ENCODE measurements at regions not wholly inside any gene's neighbourhood (a gene's known extent, or its start where the extent isn't known, plus 50 kb on each side); places are given as distances from the start of the nearest gene placed in this dataset.

DNA sequence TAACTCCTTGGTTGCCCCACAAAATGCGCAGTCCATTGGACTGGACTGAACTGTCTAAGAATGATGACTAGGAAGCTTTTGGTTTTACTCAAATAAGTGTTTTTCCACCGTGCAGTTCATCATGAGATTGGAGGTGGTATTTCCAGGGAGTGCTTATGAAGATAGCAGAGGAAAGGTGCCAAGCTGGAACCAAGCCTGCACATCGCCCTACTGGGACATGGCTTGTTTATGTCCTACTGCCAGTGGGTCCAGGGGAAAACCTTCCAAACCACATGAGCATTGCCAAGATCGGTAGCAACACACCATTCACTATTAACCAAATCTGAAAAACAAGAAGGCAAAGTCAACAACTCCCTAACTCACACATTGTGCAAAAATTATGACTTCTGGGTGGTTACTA lies 54.7 kb upstream of the DSCAM start:
- TF ChIP-seq, protein P1, sequence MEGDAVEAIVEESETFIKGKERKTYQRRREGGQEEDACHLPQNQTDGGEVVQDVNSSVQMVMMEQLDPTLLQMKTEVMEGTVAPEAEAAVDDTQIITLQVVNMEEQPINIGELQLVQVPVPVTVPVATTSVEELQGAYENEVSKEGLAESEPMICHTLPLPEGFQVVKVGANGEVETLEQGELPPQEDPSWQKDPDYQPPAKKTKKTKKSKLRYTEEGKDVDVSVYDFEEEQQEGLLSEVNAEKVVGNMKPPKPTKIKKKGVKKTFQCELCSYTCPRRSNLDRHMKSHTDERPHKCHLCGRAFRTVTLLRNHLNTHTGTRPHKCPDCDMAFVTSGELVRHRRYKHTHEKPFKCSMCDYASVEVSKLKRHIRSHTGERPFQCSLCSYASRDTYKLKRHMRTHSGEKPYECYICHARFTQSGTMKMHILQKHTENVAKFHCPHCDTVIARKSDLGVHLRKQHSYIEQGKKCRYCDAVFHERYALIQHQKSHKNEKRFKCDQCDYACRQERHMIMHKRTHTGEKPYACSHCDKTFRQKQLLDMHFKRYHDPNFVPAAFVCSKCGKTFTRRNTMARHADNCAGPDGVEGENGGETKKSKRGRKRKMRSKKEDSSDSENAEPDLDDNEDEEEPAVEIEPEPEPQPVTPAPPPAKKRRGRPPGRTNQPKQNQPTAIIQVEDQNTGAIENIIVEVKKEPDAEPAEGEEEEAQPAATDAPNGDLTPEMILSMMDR (IDR thresholded peaks at IDR 0.05), result no peak

GRCh38 chr21:40902299-40902698 lies 55.3 kb upstream of the DSCAM start:
- TF ChIP-seq, protein P1 (IDR thresholded peaks at IDR 0.05), result no peak

- TF ChIP-seq, protein P1 (IDR thresholded peaks at IDR 0.05), result no peak
Observed at GRCh38 chr21:40902993-40903392, 56.0 kb upstream of the DSCAM start.

GRCh38 chr21:40905251-40905650 lies 58.3 kb upstream of the DSCAM start:
- TF ChIP-seq, protein P1 (IDR thresholded peaks at IDR 0.05), result no peak

DNA sequence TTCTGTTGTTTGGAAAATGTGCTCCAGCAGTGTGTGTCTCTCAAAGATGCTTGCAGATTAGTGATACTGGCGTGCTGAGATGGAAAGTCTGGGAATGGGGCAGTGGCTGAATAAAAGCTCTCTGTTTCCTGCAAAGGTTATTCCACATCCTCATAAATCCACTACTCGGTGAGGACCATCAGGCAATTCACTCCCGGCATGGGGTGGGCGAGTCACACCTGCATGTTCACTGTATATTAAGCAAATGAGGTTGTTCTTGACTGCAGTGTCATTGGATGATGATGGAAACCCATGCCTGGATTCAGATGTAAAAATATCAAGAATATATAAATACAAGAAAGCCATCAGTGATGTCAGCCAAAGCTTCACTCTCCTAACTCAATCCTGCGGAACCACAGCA lies 65.4 kb upstream of the DSCAM start:
- TF ChIP-seq, protein P1 (IDR thresholded peaks at IDR 0.05), result no peak

- TF ChIP-seq, protein P1 (IDR thresholded peaks at IDR 0.05), result no peak
Observed at GRCh38 chr21:40915114-40915513, 68.2 kb upstream of the DSCAM start.

DNA sequence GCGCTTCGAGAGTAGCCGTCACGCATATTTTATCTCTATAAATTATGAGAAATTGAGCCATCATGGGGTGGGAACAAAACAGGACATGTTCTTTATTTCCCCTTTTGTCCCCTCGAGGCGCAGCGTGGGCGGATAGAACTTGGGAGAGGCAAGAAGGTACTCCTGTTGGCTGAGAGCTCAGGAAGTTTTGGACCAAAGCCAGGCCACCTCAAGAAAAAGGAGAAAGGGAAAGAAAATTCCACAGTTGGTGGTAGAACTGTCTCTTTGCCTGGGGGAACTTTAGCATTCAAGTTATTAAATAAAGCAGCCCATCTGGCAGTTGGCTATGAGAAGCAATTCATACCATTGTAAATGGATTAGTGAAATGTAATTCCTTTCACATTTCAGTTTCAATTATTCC lies 76.4 kb upstream of the DSCAM start:
- TF ChIP-seq, protein P1 (IDR thresholded peaks at IDR 0.05), result no peak

- TF ChIP-seq, protein P1 (IDR thresholded peaks at IDR 0.05), result no peak
Observed at GRCh38 chr21:40923901-40924300, 76.9 kb upstream of the DSCAM start.

All from LNCAP (cell line).